ENCODE measurements at regions not wholly inside any gene's neighbourhood (a gene's known extent, or its start where the extent isn't known, plus 50 kb on each side); places are given as distances from the start of the nearest gene placed in this dataset.

DNA sequence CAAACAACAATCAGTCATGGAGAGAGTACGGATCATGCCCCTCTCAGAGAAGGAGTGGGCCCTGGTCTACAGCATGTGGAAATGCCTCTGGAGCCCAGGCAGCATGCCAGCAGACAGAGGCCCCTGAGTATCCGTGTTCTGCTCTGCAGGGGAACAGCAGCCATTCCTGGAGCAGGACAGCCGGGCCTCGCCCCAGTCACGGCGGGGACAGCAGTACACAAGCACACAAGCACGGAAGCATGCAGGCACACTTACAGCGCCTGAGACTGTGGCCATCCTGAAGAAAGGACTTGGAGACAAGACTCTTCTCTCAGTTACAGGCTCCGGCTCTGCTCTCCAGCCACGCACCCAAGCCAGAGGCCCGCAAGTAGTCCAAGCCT, 102.6 kb upstream of the ALDH1B1 start:
- Mint-ChIP-seq H3K4me3 (no peak overlapping the region), H3K27ac (no peak overlapping the region), H3K4me1 (peaks cover 6% of the 10 kb centered on the region), H3K27me3 (ENCODE audit: insufficient read depth, low read depth, poor library complexity) (peaks cover 9% of the 10 kb centered on the region), H3K9me3 (no peaks in the 10 kb centered on the region), H3K36me3 (ENCODE audit: low read depth) (no peaks in the 10 kb centered on the region; the same call in 2 of the 3 replicates)
- H2AFZ ChIP-seq: no peak overlapping the region
- no peaks in the 10 kb centered on the region for H3K27me3 ChIP-seq (ENCODE audit: insufficient read depth)
- TF ChIP-seq CREB1 (CRISPR knock-in tag; IDR thresholded peaks at IDR 0.05; ENCODE audit: low read depth): no peak
- TF ChIP-seq, protein P1, sequence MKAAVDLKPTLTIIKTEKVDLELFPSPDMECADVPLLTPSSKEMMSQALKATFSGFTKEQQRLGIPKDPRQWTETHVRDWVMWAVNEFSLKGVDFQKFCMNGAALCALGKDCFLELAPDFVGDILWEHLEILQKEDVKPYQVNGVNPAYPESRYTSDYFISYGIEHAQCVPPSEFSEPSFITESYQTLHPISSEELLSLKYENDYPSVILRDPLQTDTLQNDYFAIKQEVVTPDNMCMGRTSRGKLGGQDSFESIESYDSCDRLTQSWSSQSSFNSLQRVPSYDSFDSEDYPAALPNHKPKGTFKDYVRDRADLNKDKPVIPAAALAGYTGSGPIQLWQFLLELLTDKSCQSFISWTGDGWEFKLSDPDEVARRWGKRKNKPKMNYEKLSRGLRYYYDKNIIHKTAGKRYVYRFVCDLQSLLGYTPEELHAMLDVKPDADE (IDR thresholded peaks at IDR 0.05): no peak
- no peak for TF ChIP-seq ZNF114 (CRISPR knock-in tag; IDR thresholded peaks at IDR 0.05)
- no peak for TF ChIP-seq NANOG (IDR thresholded peaks at IDR 0.05; ENCODE audit: borderline replicate concordance)
- TF ChIP-seq EZH2 (IDR thresholded peaks at IDR 0.05; ENCODE audit: low read depth, unreplicated experiment): no peak
- ATAC-seq (no peak), DNase-seq (ENCODE audit: low spot score) (no peak)
- H3K9me2 ChIP-seq (ENCODE audit: insufficient read depth): no peaks in the 10 kb centered on the region
- H3K36me3 ChIP-seq (ENCODE audit: insufficient read depth): no peaks in the 10 kb centered on the region
- no peaks in the 10 kb centered on the region for H4K20me1 ChIP-seq (replicated peaks; ENCODE audit: insufficient read depth)
- no peak overlapping the region for H3K4me3 ChIP-seq
- peaks cover 5% of the 10 kb centered on the region for H3K4me1 ChIP-seq (ENCODE audit: insufficient read depth)
- no peaks in the 10 kb centered on the region for H3K79me2 ChIP-seq (replicated peaks; ENCODE audit: insufficient read depth)
- H3K27ac ChIP-seq (ENCODE audit: low read depth): no peak overlapping the region
- no peak overlapping the region for H3K4me2 ChIP-seq
- H3F3A ChIP-seq (replicated peaks; ENCODE audit: low read depth): no peaks in the 10 kb centered on the region

DNA sequence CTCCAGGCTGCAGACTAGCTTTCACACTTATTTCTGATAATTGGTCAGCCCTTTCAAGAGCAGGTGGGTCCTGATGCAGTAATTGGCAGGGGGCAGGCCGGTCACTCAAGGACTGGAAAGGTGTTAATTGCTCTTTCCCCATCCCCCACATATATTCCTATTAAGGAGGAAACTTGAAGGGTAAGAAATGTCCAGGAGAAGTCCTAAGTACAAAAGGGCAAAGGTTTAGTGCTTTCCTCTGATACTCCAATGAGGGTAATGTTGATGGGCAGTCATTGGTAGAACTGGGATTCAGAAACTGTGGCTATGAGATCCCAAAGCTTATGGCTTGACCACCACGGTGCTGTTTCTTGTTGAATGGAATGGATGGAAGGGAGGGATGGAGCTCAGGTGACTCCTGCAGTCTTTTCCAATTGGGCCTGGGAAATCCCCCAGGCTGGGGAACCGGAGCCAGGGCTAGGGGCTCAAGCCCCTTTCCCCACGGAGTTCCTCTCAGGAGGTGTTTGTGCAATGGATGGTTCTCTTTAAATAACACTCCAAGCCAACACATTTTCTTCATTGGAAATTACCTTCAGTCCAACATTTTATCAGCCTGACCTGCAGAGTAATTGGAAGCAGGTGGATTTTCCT, 103.2 kb upstream of the ALDH1B1 start:
- no peaks in the 10 kb centered on the region for H3K9me3 Mint-ChIP-seq
- no peak overlapping the region for H3K4me3 Mint-ChIP-seq
- DNase-seq (ENCODE audit: low spot score): no peak
- peaks cover 9% of the 10 kb centered on the region for H3K27me3 Mint-ChIP-seq (ENCODE audit: insufficient read depth, low read depth, poor library complexity)
- H3K36me3 ChIP-seq (ENCODE audit: insufficient read depth): no peaks in the 10 kb centered on the region
- no peak for ATAC-seq
- no peak overlapping the region for H3K4me2 ChIP-seq
- peaks cover 11% of the 10 kb centered on the region for H3K4me1 Mint-ChIP-seq
- H3K4me3 ChIP-seq: no peak overlapping the region
- no peaks in the 10 kb centered on the region for H3K9me2 ChIP-seq (ENCODE audit: insufficient read depth)
- H3K4me1 ChIP-seq (ENCODE audit: insufficient read depth): peaks cover 10% of the 10 kb centered on the region
- H3K79me2 ChIP-seq (replicated peaks; ENCODE audit: insufficient read depth): no peaks in the 10 kb centered on the region
- H3K27ac Mint-ChIP-seq: no peak overlapping the region
- no peaks in the 10 kb centered on the region for H3F3A ChIP-seq (replicated peaks; ENCODE audit: low read depth)
- H3K36me3 Mint-ChIP-seq (ENCODE audit: low read depth): no peaks in the 10 kb centered on the region; the same call in 2 of the 3 replicates
- no peak overlapping the region for H2AFZ ChIP-seq
- H4K20me1 ChIP-seq (replicated peaks; ENCODE audit: insufficient read depth): no peaks in the 10 kb centered on the region
- H3K27ac ChIP-seq (ENCODE audit: low read depth): no peak overlapping the region
- no peaks in the 10 kb centered on the region for H3K27me3 ChIP-seq (ENCODE audit: insufficient read depth)
- TF ChIP-seq, protein P2, sequence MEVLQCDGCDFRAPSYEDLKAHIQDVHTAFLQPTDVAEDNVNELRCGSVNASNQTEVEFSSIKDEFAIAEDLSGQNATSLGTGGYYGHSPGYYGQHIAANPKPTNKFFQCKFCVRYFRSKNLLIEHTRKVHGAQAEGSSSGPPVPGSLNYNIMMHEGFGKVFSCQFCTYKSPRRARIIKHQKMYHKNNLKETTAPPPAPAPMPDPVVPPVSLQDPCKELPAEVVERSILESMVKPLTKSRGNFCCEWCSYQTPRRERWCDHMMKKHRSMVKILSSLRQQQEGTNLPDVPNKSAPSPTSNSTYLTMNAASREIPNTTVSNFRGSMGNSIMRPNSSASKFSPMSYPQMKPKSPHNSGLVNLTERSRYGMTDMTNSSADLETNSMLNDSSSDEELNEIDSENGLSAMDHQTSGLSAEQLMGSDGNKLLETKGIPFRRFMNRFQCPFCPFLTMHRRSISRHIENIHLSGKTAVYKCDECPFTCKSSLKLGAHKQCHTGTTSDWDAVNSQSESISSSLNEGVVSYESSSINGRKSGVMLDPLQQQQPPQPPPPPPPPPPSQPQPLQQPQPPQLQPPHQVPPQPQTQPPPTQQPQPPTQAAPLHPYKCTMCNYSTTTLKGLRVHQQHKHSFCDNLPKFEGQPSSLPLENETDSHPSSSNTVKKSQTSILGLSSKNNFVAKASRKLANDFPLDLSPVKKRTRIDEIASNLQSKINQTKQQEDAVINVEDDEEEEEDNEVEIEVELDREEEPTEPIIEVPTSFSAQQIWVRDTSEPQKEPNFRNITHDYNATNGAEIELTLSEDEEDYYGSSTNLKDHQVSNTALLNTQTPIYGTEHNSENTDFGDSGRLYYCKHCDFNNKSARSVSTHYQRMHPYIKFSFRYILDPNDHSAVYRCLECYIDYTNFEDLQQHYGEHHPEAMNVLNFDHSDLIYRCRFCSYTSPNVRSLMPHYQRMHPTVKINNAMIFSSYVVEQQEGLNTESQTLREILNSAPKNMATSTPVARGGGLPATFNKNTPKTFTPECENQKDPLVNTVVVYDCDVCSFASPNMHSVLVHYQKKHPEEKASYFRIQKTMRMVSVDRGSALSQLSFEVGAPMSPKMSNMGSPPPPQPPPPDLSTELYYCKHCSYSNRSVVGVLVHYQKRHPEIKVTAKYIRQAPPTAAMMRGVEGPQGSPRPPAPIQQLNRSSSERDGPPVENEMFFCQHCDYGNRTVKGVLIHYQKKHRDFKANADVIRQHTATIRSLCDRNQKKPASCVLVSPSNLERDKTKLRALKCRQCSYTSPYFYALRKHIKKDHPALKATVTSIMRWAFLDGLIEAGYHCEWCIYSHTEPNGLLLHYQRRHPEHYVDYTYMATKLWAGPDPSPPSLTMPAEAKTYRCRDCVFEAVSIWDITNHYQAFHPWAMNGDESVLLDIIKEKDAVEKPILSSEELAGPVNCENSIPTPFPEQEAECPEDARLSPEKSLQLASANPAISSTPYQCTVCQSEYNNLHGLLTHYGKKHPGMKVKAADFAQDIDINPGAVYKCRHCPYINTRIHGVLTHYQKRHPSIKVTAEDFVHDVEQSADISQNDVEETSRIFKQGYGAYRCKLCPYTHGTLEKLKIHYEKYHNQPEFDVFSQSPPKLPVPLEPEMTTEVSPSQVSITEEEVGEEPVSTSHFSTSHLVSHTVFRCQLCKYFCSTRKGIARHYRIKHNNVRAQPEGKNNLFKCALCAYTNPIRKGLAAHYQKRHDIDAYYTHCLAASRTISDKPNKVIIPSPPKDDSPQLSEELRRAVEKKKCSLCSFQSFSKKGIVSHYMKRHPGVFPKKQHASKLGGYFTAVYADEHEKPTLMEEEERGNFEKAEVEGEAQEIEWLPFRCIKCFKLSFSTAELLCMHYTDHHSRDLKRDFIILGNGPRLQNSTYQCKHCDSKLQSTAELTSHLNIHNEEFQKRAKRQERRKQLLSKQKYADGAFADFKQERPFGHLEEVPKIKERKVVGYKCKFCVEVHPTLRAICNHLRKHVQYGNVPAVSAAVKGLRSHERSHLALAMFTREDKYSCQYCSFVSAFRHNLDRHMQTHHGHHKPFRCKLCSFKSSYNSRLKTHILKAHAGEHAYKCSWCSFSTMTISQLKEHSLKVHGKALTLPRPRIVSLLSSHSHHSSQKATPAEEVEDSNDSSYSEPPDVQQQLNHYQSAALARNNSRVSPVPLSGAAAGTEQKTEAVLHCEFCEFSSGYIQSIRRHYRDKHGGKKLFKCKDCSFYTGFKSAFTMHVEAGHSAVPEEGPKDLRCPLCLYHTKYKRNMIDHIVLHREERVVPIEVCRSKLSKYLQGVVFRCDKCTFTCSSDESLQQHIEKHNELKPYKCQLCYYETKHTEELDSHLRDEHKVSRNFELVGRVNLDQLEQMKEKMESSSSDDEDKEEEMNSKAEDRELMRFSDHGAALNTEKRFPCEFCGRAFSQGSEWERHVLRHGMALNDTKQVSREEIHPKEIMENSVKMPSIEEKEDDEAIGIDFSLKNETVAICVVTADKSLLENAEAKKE (CRISPR knock-in tag; IDR thresholded peaks at IDR 0.05): no peak
- TF ChIP-seq, protein P3, sequence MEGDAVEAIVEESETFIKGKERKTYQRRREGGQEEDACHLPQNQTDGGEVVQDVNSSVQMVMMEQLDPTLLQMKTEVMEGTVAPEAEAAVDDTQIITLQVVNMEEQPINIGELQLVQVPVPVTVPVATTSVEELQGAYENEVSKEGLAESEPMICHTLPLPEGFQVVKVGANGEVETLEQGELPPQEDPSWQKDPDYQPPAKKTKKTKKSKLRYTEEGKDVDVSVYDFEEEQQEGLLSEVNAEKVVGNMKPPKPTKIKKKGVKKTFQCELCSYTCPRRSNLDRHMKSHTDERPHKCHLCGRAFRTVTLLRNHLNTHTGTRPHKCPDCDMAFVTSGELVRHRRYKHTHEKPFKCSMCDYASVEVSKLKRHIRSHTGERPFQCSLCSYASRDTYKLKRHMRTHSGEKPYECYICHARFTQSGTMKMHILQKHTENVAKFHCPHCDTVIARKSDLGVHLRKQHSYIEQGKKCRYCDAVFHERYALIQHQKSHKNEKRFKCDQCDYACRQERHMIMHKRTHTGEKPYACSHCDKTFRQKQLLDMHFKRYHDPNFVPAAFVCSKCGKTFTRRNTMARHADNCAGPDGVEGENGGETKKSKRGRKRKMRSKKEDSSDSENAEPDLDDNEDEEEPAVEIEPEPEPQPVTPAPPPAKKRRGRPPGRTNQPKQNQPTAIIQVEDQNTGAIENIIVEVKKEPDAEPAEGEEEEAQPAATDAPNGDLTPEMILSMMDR (conservative IDR thresholded peaks at IDR 0.05; ENCODE audit: low read depth in 2 of 2): no peak
- TF ChIP-seq POLR2AphosphoS5 (IDR thresholded peaks at IDR 0.05; ENCODE audit: low read depth) (no peak), JUNB (IDR thresholded peaks at IDR 0.05; ENCODE audit: unreplicated experiment) (no peak), ZNF331 (CRISPR knock-in tag; IDR thresholded peaks at IDR 0.05; ENCODE audit: low read depth) (no peak), STAT1 (IDR thresholded peaks at IDR 0.05; ENCODE audit: unreplicated experiment) (no peak), EZH2 (IDR thresholded peaks at IDR 0.05; ENCODE audit: low read depth, unreplicated experiment) (no peak), CREB1 (CRISPR knock-in tag; IDR thresholded peaks at IDR 0.05; ENCODE audit: low read depth) (no peak)
- TF ChIP-seq, protein P1 (IDR thresholded peaks at IDR 0.05): no peak

Data from GM23338 (cell line).